ENCODE measurements at regions not wholly inside any gene's neighbourhood (a gene's known extent, or its start where the extent isn't known, plus 50 kb on each side); places are given as distances from the start of the nearest gene placed in this dataset.

DNA sequence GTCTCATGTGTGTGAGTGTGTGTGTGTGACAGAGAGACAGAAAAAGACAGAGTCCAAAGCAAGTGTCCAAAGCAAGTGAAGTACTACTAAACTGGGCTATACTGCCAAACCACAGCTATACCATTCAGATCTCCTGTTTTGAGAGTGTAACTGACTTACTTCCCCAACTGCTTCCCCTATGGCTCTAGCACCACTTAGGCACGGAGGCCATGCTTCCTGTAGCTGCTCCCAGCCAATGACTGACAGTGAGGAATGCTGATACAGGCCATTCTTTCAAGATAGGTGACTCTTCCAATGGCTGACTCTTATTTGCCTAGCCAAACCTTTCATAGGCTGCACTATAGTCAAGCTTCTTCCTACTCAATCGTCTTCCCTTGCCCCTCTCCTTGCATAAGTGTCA, 393.2 kb downstream of the BCAT1 start:
- ATAC-seq, result no peak

GRCh38 chr12:24554612-24555295, 394.1 kb downstream of the BCAT1 start:
- no peak for TF ChIP-seq SIN3A (IDR thresholded peaks at IDR 0.05; ENCODE audit: borderline replicate concordance, insufficient read depth, low read depth, low read length)
- no peak for TF ChIP-seq CTCF (IDR thresholded peaks at IDR 0.05)
- TF ChIP-seq, protein P1, sequence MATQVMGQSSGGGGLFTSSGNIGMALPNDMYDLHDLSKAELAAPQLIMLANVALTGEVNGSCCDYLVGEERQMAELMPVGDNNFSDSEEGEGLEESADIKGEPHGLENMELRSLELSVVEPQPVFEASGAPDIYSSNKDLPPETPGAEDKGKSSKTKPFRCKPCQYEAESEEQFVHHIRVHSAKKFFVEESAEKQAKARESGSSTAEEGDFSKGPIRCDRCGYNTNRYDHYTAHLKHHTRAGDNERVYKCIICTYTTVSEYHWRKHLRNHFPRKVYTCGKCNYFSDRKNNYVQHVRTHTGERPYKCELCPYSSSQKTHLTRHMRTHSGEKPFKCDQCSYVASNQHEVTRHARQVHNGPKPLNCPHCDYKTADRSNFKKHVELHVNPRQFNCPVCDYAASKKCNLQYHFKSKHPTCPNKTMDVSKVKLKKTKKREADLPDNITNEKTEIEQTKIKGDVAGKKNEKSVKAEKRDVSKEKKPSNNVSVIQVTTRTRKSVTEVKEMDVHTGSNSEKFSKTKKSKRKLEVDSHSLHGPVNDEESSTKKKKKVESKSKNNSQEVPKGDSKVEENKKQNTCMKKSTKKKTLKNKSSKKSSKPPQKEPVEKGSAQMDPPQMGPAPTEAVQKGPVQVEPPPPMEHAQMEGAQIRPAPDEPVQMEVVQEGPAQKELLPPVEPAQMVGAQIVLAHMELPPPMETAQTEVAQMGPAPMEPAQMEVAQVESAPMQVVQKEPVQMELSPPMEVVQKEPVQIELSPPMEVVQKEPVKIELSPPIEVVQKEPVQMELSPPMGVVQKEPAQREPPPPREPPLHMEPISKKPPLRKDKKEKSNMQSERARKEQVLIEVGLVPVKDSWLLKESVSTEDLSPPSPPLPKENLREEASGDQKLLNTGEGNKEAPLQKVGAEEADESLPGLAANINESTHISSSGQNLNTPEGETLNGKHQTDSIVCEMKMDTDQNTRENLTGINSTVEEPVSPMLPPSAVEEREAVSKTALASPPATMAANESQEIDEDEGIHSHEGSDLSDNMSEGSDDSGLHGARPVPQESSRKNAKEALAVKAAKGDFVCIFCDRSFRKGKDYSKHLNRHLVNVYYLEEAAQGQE (IDR thresholded peaks at IDR 0.05; ENCODE audit: insufficient read depth in 1 of 2, low read depth in 2 of 2, low read length in 1 of 2), result no peak
- TF ChIP-seq POLR2AphosphoS5 (IDR thresholded peaks at IDR 0.05; ENCODE audit: low read depth, low read length), result no peak
- no peak for TF ChIP-seq TCF7L2 (IDR thresholded peaks at IDR 0.05; ENCODE audit: low read depth, low read length)
- ChIA-PET POLR2A (interaction anchor here (0.6 kb wide), 1 partner anchor 1298 kb away, joined by 3 read pairs; no protein-coding TSS in a partner anchor), CTCF (no interaction called here)
- no peak overlapping the region for H3K27ac ChIP-seq (ENCODE audit: low read length)
- in situ Hi-C loops (cut with HindIII; ENCODE audit: low pct_unique_long_range_greater_than_20kb, low sequenced_read_pairs), result no loop called here
- peaks cover 14% of the 10 kb centered on the region for H3K27me3 ChIP-seq (ENCODE audit: control insufficient read depth, insufficient read depth, low read length)
- H3K4me3 ChIP-seq (ENCODE audit: low read depth in 2 of 2, low read length in 2 of 2), result no peak overlapping the region
- H3K4me1 ChIP-seq (ENCODE audit: control insufficient read depth, insufficient read depth, low read length), result no peaks in the 10 kb centered on the region
- no TSS peak for BruUV-seq (replicated peaks)
- no peaks in the 10 kb centered on the region for H3K36me3 ChIP-seq (ENCODE audit: control insufficient read depth, insufficient read depth, low read length)
- no peak for ATAC-seq
- intact Hi-C loops (cut with micrococcal nuclease; ENCODE audit: unreplicated experiment), result no loop called here
- no peak for DNase-seq (ENCODE audit: low read depth, low spot score)
- H3K9me3 ChIP-seq (ENCODE audit: control insufficient read depth, insufficient read depth, low read depth, low read length), result no peaks in the 10 kb centered on the region

More for the DNA sequence above, 393.2 kb downstream of the BCAT1 start:
- H3K36me3 ChIP-seq (ENCODE audit: control insufficient read depth, insufficient read depth, low read length), result no peaks in the 10 kb centered on the region
- H3K9me3 ChIP-seq (ENCODE audit: control insufficient read depth, insufficient read depth, low read depth, low read length), result no peaks in the 10 kb centered on the region
- H3K4me1 ChIP-seq (ENCODE audit: control insufficient read depth, insufficient read depth, low read length), result no peaks in the 10 kb centered on the region
- BruUV-seq (replicated peaks), result no TSS peak
- no peak overlapping the region for H3K27ac ChIP-seq (ENCODE audit: low read length)
- no peak for DNase-seq (ENCODE audit: low read depth, low spot score)
- peaks cover 24% of the 10 kb centered on the region for H3K27me3 ChIP-seq (ENCODE audit: control insufficient read depth, insufficient read depth, low read length)
- ChIA-PET POLR2A (no interaction called here), CTCF (interaction anchor here (0.6 kb wide), 1 partner anchor 278 kb away, joined by 3 read pairs; no protein-coding TSS in a partner anchor)
- in situ Hi-C loops (cut with HindIII; ENCODE audit: low pct_unique_long_range_greater_than_20kb, low sequenced_read_pairs) (no loop called here), intact Hi-C loops (cut with micrococcal nuclease; ENCODE audit: unreplicated experiment) (no loop called here)
- no peak for TF ChIP-seq TCF7L2 (IDR thresholded peaks at IDR 0.05; ENCODE audit: low read depth, low read length)
- H3K4me3 ChIP-seq (ENCODE audit: low read depth in 2 of 2, low read length in 2 of 2), result no peak overlapping the region

- POLR2A ChIA-PET, result no interaction called here
- Histone ChIP-seq H3K27ac (ENCODE audit: low read length) (no peak overlapping the region), H3K36me3 (ENCODE audit: control insufficient read depth, insufficient read depth, low read length) (no peaks in the 10 kb centered on the region), H3K9me3 (ENCODE audit: control insufficient read depth, insufficient read depth, low read depth, low read length) (no peaks in the 10 kb centered on the region), H3K4me3 (ENCODE audit: low read depth in 2 of 2, low read length in 2 of 2) (no peak overlapping the region), H3K27me3 (ENCODE audit: control insufficient read depth, insufficient read depth, low read length) (0 out of 2 replicates have a peak, but pooled peaks cover 5% of the 10 kb centered on the region), H3K4me1 (ENCODE audit: control insufficient read depth, insufficient read depth, low read length) (no peaks in the 10 kb centered on the region)
- CTCF ChIA-PET, result no interaction called here
- intact Hi-C loops (cut with micrococcal nuclease; ENCODE audit: unreplicated experiment), result no loop called here
- DNase-seq (ENCODE audit: low read depth, low spot score) (no peak), ATAC-seq (no peak)
- no TSS peak for BruUV-seq (replicated peaks)
- in situ Hi-C loops (cut with HindIII; ENCODE audit: low pct_unique_long_range_greater_than_20kb, low sequenced_read_pairs), result no loop called here
- TF ChIP-seq POLR2AphosphoS5 (IDR thresholded peaks at IDR 0.05; ENCODE audit: low read depth, low read length) (no peak), TCF7L2 (IDR thresholded peaks at IDR 0.05; ENCODE audit: low read depth, low read length) (no peak), SIN3A (IDR thresholded peaks at IDR 0.05; ENCODE audit: borderline replicate concordance, insufficient read depth, low read depth, low read length) (no peak), CTCF (IDR thresholded peaks at IDR 0.05) (no peak)
- TF ChIP-seq, protein P1 (IDR thresholded peaks at IDR 0.05; ENCODE audit: insufficient read depth in 1 of 2, low read depth in 2 of 2, low read length in 1 of 2), result no peak
Observed at GRCh38 chr12:24553259-24553658, 395.6 kb downstream of the BCAT1 start.

All from Panc1 (cell line).